Osteoblast (primary cell): ENCODE measurements at regions not wholly inside any gene's neighbourhood (a gene's known extent, or its start where the extent isn't known, plus 50 kb on each side); places are given as distances from the start of the nearest gene placed in this dataset.
"Not testable (repeated sequence)": the region's sequence is repeated elsewhere in the genome, so short reads cannot be mapped to it uniquely, and the experiment has no call there.

Experiments used
- DNase-seq: peaks from one replicate; pipeline ENCODE4 v3.0.0; 2011; ENCODE audit warnings: low spot score, mixed read lengths; ENCODE audit not compliant: insufficient read length; ENCODE audit errors: missing footprints
- H2AFZ ChIP-seq: 2 replicates; pipeline ENCODE4 v1.6.0; 2011; ENCODE audit warnings: mild to moderate bottlenecking, low read length
- H3K27ac ChIP-seq: 2 replicates; pipeline ENCODE4 v1.5.1; 2011; ENCODE audit warnings: mild to moderate bottlenecking, low read depth, low read length, moderate library complexity
- H3K27me3 ChIP-seq: 2 replicates; pipeline ENCODE4 v1.6.0; 2012; ENCODE audit warnings: mild to moderate bottlenecking, control low read depth, inconsistent platforms, low read length, moderate library complexity; ENCODE audit not compliant: insufficient read depth
- H3K36me3 ChIP-seq: 2 replicates; pipeline ENCODE4 v1.5.1; 2011; ENCODE audit warnings: mild to moderate bottlenecking, low read length, control low read depth, moderate library complexity; ENCODE audit not compliant: insufficient read depth
- H3K4me1 ChIP-seq: 2 replicates; pipeline ENCODE4 v1.5.1; 2011; ENCODE audit warnings: mild to moderate bottlenecking, low read length, control low read depth, moderate library complexity; ENCODE audit not compliant: insufficient read depth
- H3K4me2 ChIP-seq: 2 replicates; pipeline ENCODE4 v1.6.0; 2011; ENCODE audit warnings: mild to moderate bottlenecking, low read length; ENCODE audit not compliant: insufficient read depth
- H3K4me3 ChIP-seq: fragments of 200-600 bp; sonication (generic); 3 replicates; pipeline ENCODE4 v1.5.1; 2012; ENCODE audit warnings: mild to moderate bottlenecking, low read length, inconsistent platforms; ENCODE audit not compliant: insufficient read depth
- H3K79me2 ChIP-seq: 2 replicates; pipeline ENCODE4 v1.6.0; 2012; ENCODE audit warnings: mild to moderate bottlenecking, low read length, control low read depth, inconsistent platforms; ENCODE audit not compliant: insufficient read depth
- H3K9me3 ChIP-seq: 2 replicates; pipeline ENCODE4 v1.5.1; 2011; ENCODE audit warnings: low read depth, low read length, control low read depth
- H4K20me1 ChIP-seq: 2 replicates; pipeline ENCODE4 v1.6.0; 2012; ENCODE audit warnings: mild to moderate bottlenecking, low read length, control low read depth; ENCODE audit not compliant: insufficient read depth
- CTCF ChIP-seq: IDR thresholded peaks from 2 replicates; pipeline ENCODE4 v1.5.1; 2011; ENCODE audit warnings: mild to moderate bottlenecking, low read depth, low read length, moderate library complexity; ENCODE audit errors: extremely low read depth

GRCh38 chr2:241966647-241967466, 97.3 kb downstream of the RTP5 start:
- Histone ChIP-seq H3K4me1 (peaks cover 14% of the 10 kb centered on the region), H3K4me3 (no peak overlapping the region), H3K27me3 (no peaks in the 10 kb centered on the region), H2AFZ (no peak overlapping the region), H3K4me2 (peak overlapping the region; percentile 91), H3K27ac (peak overlapping the region; percentile 65), H3K79me2 (no peaks in the 10 kb centered on the region), H3K36me3 (no peaks in the 10 kb centered on the region), H4K20me1 (no peaks in the 10 kb centered on the region), H3K9me3 (no peaks in the 10 kb centered on the region)
- TF ChIP-seq CTCF, result no peak
- DNase-seq, result no peak

GRCh38 chr2:241967467-241968144, 98.1 kb downstream of the RTP5 start:
- H3K79me2 ChIP-seq, result no peaks in the 10 kb centered on the region
- H3K9me3 ChIP-seq, result no peaks in the 10 kb centered on the region
- H3K27me3 ChIP-seq, result no peaks in the 10 kb centered on the region
- no peak for TF ChIP-seq CTCF
- H4K20me1 ChIP-seq, result no peaks in the 10 kb centered on the region
- no peak overlapping the region for H2AFZ ChIP-seq
- H3K36me3 ChIP-seq, result no peaks in the 10 kb centered on the region
- peaks cover 14% of the 10 kb centered on the region for H3K4me1 ChIP-seq
- no peak overlapping the region for H3K4me3 ChIP-seq
- no peak overlapping the region for H3K4me2 ChIP-seq
- DNase-seq, result no peak
- H3K27ac ChIP-seq, result no peak overlapping the region

DNA sequence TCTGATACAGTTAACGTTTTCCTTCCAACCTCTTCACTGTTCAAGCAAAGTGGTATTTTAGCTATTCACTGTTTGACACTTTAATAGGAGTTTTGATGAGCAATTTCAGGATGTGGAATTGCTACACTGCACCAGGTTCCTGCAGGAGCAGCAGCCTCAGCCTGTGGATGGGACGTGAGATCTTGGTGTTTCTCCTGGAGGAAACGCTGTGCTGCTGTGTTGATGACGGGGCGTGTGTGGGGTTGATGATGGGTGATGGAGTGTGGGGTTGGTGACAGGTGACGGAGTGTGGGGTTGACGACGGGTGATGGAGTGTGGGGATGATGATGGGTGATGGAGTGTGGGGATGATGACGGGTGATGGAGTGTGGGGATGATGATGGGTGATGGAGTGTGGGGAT, 98.9 kb downstream of the RTP5 start:
- Histone ChIP-seq H3K4me3 (no peak overlapping the region), H3K4me2 (no peak overlapping the region), H3K79me2 (no peaks in the 10 kb centered on the region), H3K27ac (no peak overlapping the region), H3K4me1 (peaks cover 14% of the 10 kb centered on the region), H3K27me3 (no peaks in the 10 kb centered on the region), H4K20me1 (no peaks in the 10 kb centered on the region), H2AFZ (no peak overlapping the region), H3K9me3 (no peaks in the 10 kb centered on the region), H3K36me3 (no peaks in the 10 kb centered on the region)
- TF ChIP-seq CTCF, result no peak
- DNase-seq, result no peak

- H3K27me3 ChIP-seq, H3K4me2 ChIP-seq, DNase-seq, H3K27ac ChIP-seq, H3K4me3 ChIP-seq, H3K36me3 ChIP-seq, H3K79me2 ChIP-seq, H3K9me3 ChIP-seq, H2AFZ ChIP-seq, H4K20me1 ChIP-seq: not testable (repeated sequence)
- peaks cover 14% of the 10 kb centered on the region for H3K4me1 ChIP-seq
Observed at GRCh38 chr2:241969182-241969581, 99.7 kb downstream of the RTP5 start.
